DND-41 (cell line): ENCODE measurements at regions not wholly inside any gene's neighbourhood (a gene's known extent, or its start where the extent isn't known, plus 50 kb on each side); places are given as distances from the start of the nearest gene placed in this dataset.

Source experiments
- EZH2 ChIP-seq: IDR thresholded peaks from 3 replicates; pipeline ENCODE4 v1.6.1; 2012; ENCODE audit warnings: borderline replicate concordance, low read depth, mild to moderate bottlenecking, moderate library complexity, low read length, inconsistent platforms; ENCODE audit not compliant: severe bottlenecking
- TF ChIP-seq, protein P1 (sequence below): IDR thresholded peaks from 2 replicates; pipeline ENCODE4 v1.5.1; 2012; ENCODE audit warnings: borderline replicate concordance, low read length, moderate library complexity, mild to moderate bottlenecking; ENCODE audit not compliant: poor library complexity, severe bottlenecking; ENCODE audit errors: extremely low read depth

DNA sequence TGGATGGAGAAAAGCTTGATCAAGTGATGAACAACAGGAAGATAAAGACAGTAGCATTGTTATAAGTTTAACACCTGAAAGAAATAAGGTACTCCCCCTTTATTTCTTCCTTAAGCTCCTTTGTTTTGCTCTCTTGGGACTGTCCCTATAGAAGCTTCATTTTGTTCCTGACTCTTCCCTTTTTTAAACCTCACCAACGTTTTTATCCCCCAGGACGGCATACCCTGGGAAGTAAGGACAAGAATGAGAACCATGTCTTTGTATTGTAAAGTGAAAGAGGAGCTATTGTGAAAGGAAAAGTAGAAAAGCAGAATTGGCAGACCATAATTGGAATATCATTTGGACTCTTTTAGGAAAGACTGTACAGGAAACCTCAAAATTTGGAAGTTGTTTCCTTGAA is 1368.6 kb upstream of the C9orf72 start:
- TF ChIP-seq, protein P1, sequence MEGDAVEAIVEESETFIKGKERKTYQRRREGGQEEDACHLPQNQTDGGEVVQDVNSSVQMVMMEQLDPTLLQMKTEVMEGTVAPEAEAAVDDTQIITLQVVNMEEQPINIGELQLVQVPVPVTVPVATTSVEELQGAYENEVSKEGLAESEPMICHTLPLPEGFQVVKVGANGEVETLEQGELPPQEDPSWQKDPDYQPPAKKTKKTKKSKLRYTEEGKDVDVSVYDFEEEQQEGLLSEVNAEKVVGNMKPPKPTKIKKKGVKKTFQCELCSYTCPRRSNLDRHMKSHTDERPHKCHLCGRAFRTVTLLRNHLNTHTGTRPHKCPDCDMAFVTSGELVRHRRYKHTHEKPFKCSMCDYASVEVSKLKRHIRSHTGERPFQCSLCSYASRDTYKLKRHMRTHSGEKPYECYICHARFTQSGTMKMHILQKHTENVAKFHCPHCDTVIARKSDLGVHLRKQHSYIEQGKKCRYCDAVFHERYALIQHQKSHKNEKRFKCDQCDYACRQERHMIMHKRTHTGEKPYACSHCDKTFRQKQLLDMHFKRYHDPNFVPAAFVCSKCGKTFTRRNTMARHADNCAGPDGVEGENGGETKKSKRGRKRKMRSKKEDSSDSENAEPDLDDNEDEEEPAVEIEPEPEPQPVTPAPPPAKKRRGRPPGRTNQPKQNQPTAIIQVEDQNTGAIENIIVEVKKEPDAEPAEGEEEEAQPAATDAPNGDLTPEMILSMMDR: no peak
- no peak for TF ChIP-seq EZH2
